ENCODE measurements at regions not wholly inside any gene's neighbourhood (a gene's known extent, or its start where the extent isn't known, plus 50 kb on each side); places are given as distances from the start of the nearest gene placed in this dataset.

DNA sequence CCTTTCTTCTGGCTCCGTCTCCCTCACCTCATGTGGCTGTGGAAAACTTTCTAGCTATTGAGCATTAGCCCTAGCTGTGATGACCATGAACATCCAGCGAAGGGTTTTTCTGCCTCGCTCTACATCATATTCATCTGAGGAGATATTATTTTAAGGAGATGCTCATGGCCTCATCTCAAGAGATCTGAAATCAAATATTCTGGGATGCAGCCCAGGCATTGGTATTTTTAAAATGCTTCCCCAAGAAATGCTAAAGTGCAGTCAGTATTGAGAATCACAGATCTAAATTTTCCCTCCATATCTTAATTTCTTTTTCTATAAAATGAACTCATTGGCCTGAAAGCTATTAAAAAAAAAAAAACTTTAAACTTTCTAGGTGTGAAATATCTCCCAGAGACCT, 238.2 kb upstream of the CELF2 start:
- Histone ChIP-seq H3K36me3 (no peaks in the 10 kb centered on the region), H3K27me3 (no peaks in the 10 kb centered on the region), H3K4me3 (no peak overlapping the region), H3K9me3 (no peaks in the 10 kb centered on the region), H3K27ac (no peak overlapping the region), H3K4me1 (no peaks in the 10 kb centered on the region)
- DNase-seq (no peak), ATAC-seq (no peak)
- TF ChIP-seq, protein P1, sequence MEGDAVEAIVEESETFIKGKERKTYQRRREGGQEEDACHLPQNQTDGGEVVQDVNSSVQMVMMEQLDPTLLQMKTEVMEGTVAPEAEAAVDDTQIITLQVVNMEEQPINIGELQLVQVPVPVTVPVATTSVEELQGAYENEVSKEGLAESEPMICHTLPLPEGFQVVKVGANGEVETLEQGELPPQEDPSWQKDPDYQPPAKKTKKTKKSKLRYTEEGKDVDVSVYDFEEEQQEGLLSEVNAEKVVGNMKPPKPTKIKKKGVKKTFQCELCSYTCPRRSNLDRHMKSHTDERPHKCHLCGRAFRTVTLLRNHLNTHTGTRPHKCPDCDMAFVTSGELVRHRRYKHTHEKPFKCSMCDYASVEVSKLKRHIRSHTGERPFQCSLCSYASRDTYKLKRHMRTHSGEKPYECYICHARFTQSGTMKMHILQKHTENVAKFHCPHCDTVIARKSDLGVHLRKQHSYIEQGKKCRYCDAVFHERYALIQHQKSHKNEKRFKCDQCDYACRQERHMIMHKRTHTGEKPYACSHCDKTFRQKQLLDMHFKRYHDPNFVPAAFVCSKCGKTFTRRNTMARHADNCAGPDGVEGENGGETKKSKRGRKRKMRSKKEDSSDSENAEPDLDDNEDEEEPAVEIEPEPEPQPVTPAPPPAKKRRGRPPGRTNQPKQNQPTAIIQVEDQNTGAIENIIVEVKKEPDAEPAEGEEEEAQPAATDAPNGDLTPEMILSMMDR (IDR thresholded peaks at IDR 0.05): no peak
- intact Hi-C loops (cut with DNase I): no loop called here

DNA sequence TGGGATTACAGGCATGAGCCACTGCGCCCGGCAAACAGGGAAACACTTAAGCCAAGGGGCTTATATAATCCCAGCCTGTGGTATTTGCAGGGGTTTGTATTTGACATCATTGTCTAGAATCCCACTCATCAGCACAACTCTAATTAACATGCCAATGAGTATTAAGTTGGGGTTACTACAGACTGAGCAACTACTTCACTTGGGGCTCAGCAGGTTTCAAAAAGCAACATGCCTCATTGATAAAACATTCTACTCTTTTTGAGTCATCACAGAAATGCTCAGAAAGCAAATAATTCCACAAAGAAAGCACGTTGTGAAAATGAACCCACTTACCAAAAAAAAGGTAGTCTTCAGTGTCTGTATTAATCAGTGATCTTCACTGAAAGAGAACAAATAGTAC, 236.9 kb upstream of the CELF2 start:
- intact Hi-C loops (cut with DNase I): no loop called here
- DNase-seq: no peak
- H3K9me3 ChIP-seq: no peaks in the 10 kb centered on the region

DNA sequence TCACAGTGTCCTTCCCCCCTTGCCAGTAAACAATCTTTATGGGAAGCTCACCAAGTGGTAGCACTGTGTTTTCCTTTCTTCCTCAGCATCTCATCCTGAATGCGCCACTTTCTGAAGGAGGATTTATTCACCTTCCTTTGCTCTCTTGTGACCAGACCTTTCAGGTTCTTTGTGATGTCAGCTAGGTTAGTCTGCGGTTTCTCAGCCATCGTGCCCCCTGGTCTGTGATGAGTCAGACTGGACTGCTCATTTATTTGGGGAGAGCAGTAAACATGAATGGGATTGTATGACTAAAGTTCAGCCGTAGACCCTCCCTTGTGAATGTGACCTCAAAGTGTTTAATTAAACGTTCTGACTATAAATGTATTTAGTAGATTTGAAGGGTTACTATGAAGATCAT, 235.1 kb upstream of the CELF2 start:
- Histone ChIP-seq H3K27me3 (no peaks in the 10 kb centered on the region), H3K4me1 (peaks cover 11 to 21% of the 10 kb centered on the region in 2 donors), H3K36me3 (no peaks in the 10 kb centered on the region), H3K27ac (no peak overlapping the region), H3K9me3 (no peaks in the 10 kb centered on the region), H3K4me3 (no peak overlapping the region)
- intact Hi-C loops (cut with DNase I): no loop called here
- no peak for ATAC-seq
- no peak for DNase-seq
- TF ChIP-seq, protein P1 (IDR thresholded peaks at IDR 0.05): no peak

More for the DNA sequence above, 236.9 kb upstream of the CELF2 start:
- Histone ChIP-seq H3K4me1 (peaks cover 2 to 3% of the 10 kb centered on the region in 2 donors), H3K36me3 (no peaks in the 10 kb centered on the region), H3K27ac (no peak overlapping the region), H3K4me3 (no peak overlapping the region), H3K27me3 (no peaks in the 10 kb centered on the region)
- TF ChIP-seq, protein P1 (IDR thresholded peaks at IDR 0.05): no peak
- ATAC-seq: no peak

DNA sequence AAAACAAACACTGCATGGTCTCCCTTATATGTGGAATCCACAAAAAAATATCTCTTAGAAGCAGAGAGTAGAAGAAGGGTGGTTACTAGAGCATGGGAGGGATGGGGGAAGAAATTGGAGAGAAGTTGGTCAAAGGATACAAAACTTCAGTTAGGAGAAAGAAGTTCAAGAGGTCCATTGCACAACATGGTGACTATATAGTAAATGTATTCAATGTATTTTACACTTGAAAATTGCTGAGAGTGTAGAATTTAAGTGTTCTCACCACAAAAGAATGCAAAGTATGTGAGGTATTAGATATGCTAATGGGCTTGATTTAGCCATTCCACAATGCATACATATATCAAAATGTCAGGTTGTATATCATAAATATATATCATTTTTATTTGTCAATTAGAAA, 232.0 kb upstream of the CELF2 start:
- Histone ChIP-seq H3K27me3 (no peaks in the 10 kb centered on the region), H3K9me3 (no peaks in the 10 kb centered on the region), H3K27ac (peak overlapping the region; percentile 17 to 60), H3K4me1 (peaks cover 15 to 36% of the 10 kb centered on the region in 2 donors), H3K36me3 (no peaks in the 10 kb centered on the region), H3K4me3 (no peak overlapping the region)
- DNase-seq (no peak), ATAC-seq (peak; percentile 33)
- intact Hi-C loops (cut with DNase I): no loop called here
- TF ChIP-seq, protein P1 (IDR thresholded peaks at IDR 0.05): no peak

DNA sequence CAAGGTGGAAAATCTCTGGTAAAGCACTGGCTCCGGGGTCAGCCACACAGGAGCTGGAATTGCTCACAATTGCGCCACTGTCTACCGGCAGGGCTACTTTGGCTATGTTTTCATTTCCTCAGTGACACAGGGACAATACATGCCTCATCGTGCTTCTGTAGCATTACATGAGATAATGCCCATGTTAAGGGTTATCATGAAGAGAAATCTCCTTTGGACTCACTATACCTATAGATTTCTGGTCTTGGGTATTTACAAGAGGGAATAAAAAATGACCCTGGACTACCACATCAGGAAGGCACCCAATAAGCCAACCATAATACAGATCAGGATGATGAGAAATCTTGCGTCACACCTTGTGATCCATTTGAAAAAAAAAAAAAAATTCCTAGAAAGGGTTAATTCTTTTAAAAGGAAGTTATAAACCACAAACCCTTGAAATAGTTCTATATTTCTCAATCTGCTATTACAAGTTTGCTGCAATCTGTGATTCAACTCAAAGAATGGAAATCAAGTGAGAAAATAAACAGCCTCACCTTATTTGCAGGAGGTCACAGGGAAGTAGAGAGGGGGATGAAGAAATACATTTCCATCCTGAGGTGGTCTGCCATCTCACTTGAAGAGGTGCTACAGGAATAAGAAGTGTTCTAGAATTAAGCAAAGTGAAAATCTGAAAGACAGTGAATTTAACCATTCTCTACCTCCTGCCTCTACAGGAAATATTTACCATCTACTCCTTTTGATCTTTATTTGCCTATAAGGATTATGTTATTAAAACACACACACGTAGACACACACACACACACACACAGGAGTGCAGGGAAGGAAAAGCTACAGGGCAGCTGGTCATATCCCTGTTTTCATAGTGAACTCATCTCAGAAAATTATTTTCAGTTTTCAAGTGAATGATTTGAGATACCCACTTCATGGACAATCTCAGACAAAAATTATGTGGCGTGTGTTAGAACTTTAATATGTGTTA, 231.3 kb upstream of the CELF2 start:
- Histone ChIP-seq H3K9me3 (no peaks in the 10 kb centered on the region), H3K4me1 (peaks cover 15 to 36% of the 10 kb centered on the region in 2 donors), H3K27me3 (no peaks in the 10 kb centered on the region), H3K36me3 (no peaks in the 10 kb centered on the region), H3K4me3 (no peak overlapping the region), H3K27ac (peak overlapping the region; percentile 60 to 79)
- intact Hi-C loops (cut with DNase I): no loop called here
- ATAC-seq (peak; percentile 72), DNase-seq (no peak)
- TF ChIP-seq, protein P1 (IDR thresholded peaks at IDR 0.05): no peak
